ENCODE measurements at regions not wholly inside any gene's neighbourhood (a gene's known extent, or its start where the extent isn't known, plus 50 kb on each side); places are given as distances from the start of the nearest gene placed in this dataset.

- no peaks in the 10 kb centered on the region for H3K36me3 ChIP-seq (ENCODE audit: low read length)
- H4K20me1 ChIP-seq (ENCODE audit: low read depth, low read length) = no peaks in the 10 kb centered on the region
- H3F3A ChIP-seq (ENCODE audit: insufficient read depth) = no peaks in the 10 kb centered on the region
- no peak overlapping the region for H3K4me3 ChIP-seq (ENCODE audit: insufficient read depth, low read length, poor library complexity, severe bottlenecking)
- H3K27me3 ChIP-seq (ENCODE audit: low read length) = no peaks in the 10 kb centered on the region
- TF ChIP-seq EZH2phosphoT487 (conservative IDR thresholded peaks at IDR 0.05; ENCODE audit: low read length) = no peak
- TF ChIP-seq CTCF (IDR thresholded peaks at IDR 0.05; ENCODE audit: insufficient read depth, low read length, poor library complexity, severe bottlenecking) = no peak
- H3K27ac ChIP-seq (ENCODE audit: low read depth, low read length) = no peak overlapping the region
- no peak overlapping the region for H3K9ac ChIP-seq (ENCODE audit: low read length)
- H3K4me2 ChIP-seq (ENCODE audit: low read depth, low read length, poor library complexity, severe bottlenecking) = no peak overlapping the region
- H3K9me3 ChIP-seq (ENCODE audit: insufficient read depth, low read length) = no peaks in the 10 kb centered on the region
- no peaks in the 10 kb centered on the region for H3K79me2 ChIP-seq (ENCODE audit: insufficient read depth, low read length)
- no peaks in the 10 kb centered on the region for H3K9me2 ChIP-seq (replicated peaks; ENCODE audit: insufficient read depth, low read length)
- H2AFZ ChIP-seq (ENCODE audit: low read depth, low read length, severe bottlenecking) = no peak overlapping the region
Observed at GRCh38 chr9:116073826-116074225, 79.8 kb upstream of the PAPPA start.

GRCh38 chr9:116074658-116075057 is 78.9 kb upstream of the PAPPA start:
- H3K9ac ChIP-seq (ENCODE audit: low read length) = no peak overlapping the region
- H3K36me3 ChIP-seq (ENCODE audit: low read length) = no peaks in the 10 kb centered on the region
- no peaks in the 10 kb centered on the region for H3K9me2 ChIP-seq (replicated peaks; ENCODE audit: insufficient read depth, low read length)
- H3K4me2 ChIP-seq (ENCODE audit: low read depth, low read length, poor library complexity, severe bottlenecking) = no peak overlapping the region
- no peaks in the 10 kb centered on the region for H3K27me3 ChIP-seq (ENCODE audit: low read length)
- H3K9me3 ChIP-seq (ENCODE audit: insufficient read depth, low read length) = no peaks in the 10 kb centered on the region
- H2AFZ ChIP-seq (ENCODE audit: low read depth, low read length, severe bottlenecking) = no peak overlapping the region
- H3K27ac ChIP-seq (ENCODE audit: low read depth, low read length) = no peak overlapping the region
- no peaks in the 10 kb centered on the region for H3F3A ChIP-seq (ENCODE audit: insufficient read depth)
- H4K20me1 ChIP-seq (ENCODE audit: low read depth, low read length) = no peaks in the 10 kb centered on the region
- no peak overlapping the region for H3K4me3 ChIP-seq (ENCODE audit: insufficient read depth, low read length, poor library complexity, severe bottlenecking)
- TF ChIP-seq CTCF (IDR thresholded peaks at IDR 0.05; ENCODE audit: insufficient read depth, low read length, poor library complexity, severe bottlenecking) (no peak), EZH2phosphoT487 (conservative IDR thresholded peaks at IDR 0.05; ENCODE audit: low read length) (no peak)
- H3K79me2 ChIP-seq (ENCODE audit: insufficient read depth, low read length) = no peaks in the 10 kb centered on the region

GRCh38 chr9:116075191-116075590 is 78.4 kb upstream of the PAPPA start:
- no peaks in the 10 kb centered on the region for H3K36me3 ChIP-seq (ENCODE audit: low read length)
- H3K79me2 ChIP-seq (ENCODE audit: insufficient read depth, low read length) = no peaks in the 10 kb centered on the region
- H3K4me2 ChIP-seq (ENCODE audit: low read depth, low read length, poor library complexity, severe bottlenecking) = no peak overlapping the region
- H3K9me3 ChIP-seq (ENCODE audit: insufficient read depth, low read length) = no peaks in the 10 kb centered on the region
- H2AFZ ChIP-seq (ENCODE audit: low read depth, low read length, severe bottlenecking) = no peak overlapping the region
- no peaks in the 10 kb centered on the region for H3K9me2 ChIP-seq (replicated peaks; ENCODE audit: insufficient read depth, low read length)
- no peak overlapping the region for H3K4me3 ChIP-seq (ENCODE audit: insufficient read depth, low read length, poor library complexity, severe bottlenecking)
- no peak for TF ChIP-seq CTCF (IDR thresholded peaks at IDR 0.05; ENCODE audit: insufficient read depth, low read length, poor library complexity, severe bottlenecking)
- TF ChIP-seq EZH2phosphoT487 (conservative IDR thresholded peaks at IDR 0.05; ENCODE audit: low read length) = no peak
- no peaks in the 10 kb centered on the region for H3F3A ChIP-seq (ENCODE audit: insufficient read depth)
- no peak overlapping the region for H3K9ac ChIP-seq (ENCODE audit: low read length)
- H3K27ac ChIP-seq (ENCODE audit: low read depth, low read length) = no peak overlapping the region
- no peaks in the 10 kb centered on the region for H3K27me3 ChIP-seq (ENCODE audit: low read length)
- H4K20me1 ChIP-seq (ENCODE audit: low read depth, low read length) = no peaks in the 10 kb centered on the region

GRCh38 chr9:116078640-116079039 is 75.0 kb upstream of the PAPPA start:
- no peaks in the 10 kb centered on the region for H3K9me2 ChIP-seq (replicated peaks; ENCODE audit: insufficient read depth, low read length)
- TF ChIP-seq EZH2phosphoT487 (conservative IDR thresholded peaks at IDR 0.05; ENCODE audit: low read length) (no peak), CTCF (IDR thresholded peaks at IDR 0.05; ENCODE audit: insufficient read depth, low read length, poor library complexity, severe bottlenecking) (no peak)
- H3K79me2 ChIP-seq (ENCODE audit: insufficient read depth, low read length) = no peaks in the 10 kb centered on the region
- H3K4me2 ChIP-seq (ENCODE audit: low read depth, low read length, poor library complexity, severe bottlenecking) = no peak overlapping the region
- no peak overlapping the region for H2AFZ ChIP-seq (ENCODE audit: low read depth, low read length, severe bottlenecking)
- no peaks in the 10 kb centered on the region for H4K20me1 ChIP-seq (ENCODE audit: low read depth, low read length)
- H3F3A ChIP-seq (ENCODE audit: insufficient read depth) = no peaks in the 10 kb centered on the region
- no peak overlapping the region for H3K4me3 ChIP-seq (ENCODE audit: insufficient read depth, low read length, poor library complexity, severe bottlenecking)
- no peaks in the 10 kb centered on the region for H3K9me3 ChIP-seq (ENCODE audit: insufficient read depth, low read length)
- H3K27me3 ChIP-seq (ENCODE audit: low read length) = no peaks in the 10 kb centered on the region
- no peak overlapping the region for H3K27ac ChIP-seq (ENCODE audit: low read depth, low read length)
- no peaks in the 10 kb centered on the region for H3K36me3 ChIP-seq (ENCODE audit: low read length)
- no peak overlapping the region for H3K9ac ChIP-seq (ENCODE audit: low read length)
